Neural cell (in vitro differentiated cells): ENCODE measurements at regions not wholly inside any gene's neighbourhood (a gene's known extent, or its start where the extent isn't known, plus 50 kb on each side); places are given as distances from the start of the nearest gene placed in this dataset.

Experiments
- H2AFZ ChIP-seq: fragments of 200-600, 300-800 bp; sonication (generic), shearing (Covaris generic); 2 replicates; pipeline ENCODE4 v1.6.0; 2014; ENCODE audit warnings: low read depth, mild to moderate bottlenecking, antibody characterized with exemption, low read length, moderate library complexity
- H3F3A ChIP-seq: fragments of 200-600 bp; shearing (Covaris generic); 2 replicates; pipeline ENCODE4 v1.6.1; 2016; ENCODE audit warnings: mild to moderate bottlenecking, moderate library complexity, mixed read lengths, antibody characterized with exemption, low read length; ENCODE audit not compliant: insufficient read depth, poor library complexity, severe bottlenecking
- H3K27ac ChIP-seq: fragments of 200-600, 300-800 bp; sonication (generic), shearing (Covaris generic); 2 replicates; pipeline ENCODE4 v1.5.1; 2014; ENCODE audit warnings: mild to moderate bottlenecking, low read length, moderate library complexity
- H3K27me3 ChIP-seq: fragments of 300-800, 200-600 bp; sonication (generic), shearing (Covaris generic); 2 replicates; pipeline ENCODE4 v1.6.0; 2014; ENCODE audit warnings: mild to moderate bottlenecking, low read depth, low read length, moderate library complexity; ENCODE audit not compliant: insufficient read depth
- H3K36me3 ChIP-seq: fragments of 300-800, 200-600 bp; sonication (generic), shearing (Covaris generic); 2 replicates; pipeline ENCODE4 v1.5.1; 2014; ENCODE audit warnings: mild to moderate bottlenecking, antibody characterized with exemption, low read length, moderate library complexity; ENCODE audit not compliant: insufficient read depth
- H3K4me2 ChIP-seq: fragments of 300-800, 200-600 bp; sonication (generic), shearing (Covaris generic); 2 replicates; pipeline ENCODE4 v1.6.0; 2014; ENCODE audit warnings: mild to moderate bottlenecking, low read length
- H3K4me3 ChIP-seq: fragments of 300-800, 200-600 bp; sonication (generic), shearing (Covaris generic); 2 replicates; pipeline ENCODE4 v1.5.1; 2014; ENCODE audit warnings: mild to moderate bottlenecking, low read length, moderate library complexity
- H3K79me2 ChIP-seq: fragments of 200-600 bp; shearing (Covaris generic); replicated peaks from 2 replicates; pipeline ENCODE4 v1.6.0; 2014; ENCODE audit warnings: mild to moderate bottlenecking, low read length, moderate library complexity; ENCODE audit not compliant: insufficient read depth
- H3K9ac ChIP-seq: fragments of 300-800, 200-600 bp; sonication (generic), shearing (Covaris generic); 2 replicates; pipeline ENCODE4 v1.6.1; 2016; ENCODE audit warnings: mild to moderate bottlenecking, low read length, mixed read lengths
- H3K9me2 ChIP-seq: fragments of 200-600 bp; shearing (Covaris generic); 2 replicates; pipeline ENCODE4 v1.6.1; 2016; ENCODE audit warnings: mild to moderate bottlenecking, low read length, mixed read lengths; ENCODE audit not compliant: insufficient read depth
- H3K9me3 ChIP-seq: fragments of 200-600, 300-800 bp; sonication (generic), shearing (Covaris generic); 2 replicates; pipeline ENCODE4 v1.6.1; 2016; ENCODE audit warnings: mild to moderate bottlenecking, mixed run types, low read length, moderate library complexity, mixed read lengths
- H4K20me1 ChIP-seq: fragments of 200-600 bp; shearing (Covaris generic); 2 replicates; pipeline ENCODE4 v1.6.1; 2016; ENCODE audit warnings: mild to moderate bottlenecking, mixed run types; ENCODE audit not compliant: insufficient read depth
- EP300 ChIP-seq: fragments of 450-650 bp; conservative IDR thresholded peaks from 2 replicates; pipeline ENCODE4 v1.6.1; 2014; ENCODE audit warnings: antibody characterized with exemption, mild to moderate bottlenecking, moderate library complexity; ENCODE audit not compliant: poor library complexity, severe bottlenecking
- EZH2 ChIP-seq: fragments of 200-600, 300-800 bp; shearing (Covaris generic), sonication (generic); IDR thresholded peaks from 2 replicates; pipeline ENCODE4 v1.6.1; 2014; ENCODE audit warnings: antibody characterized with exemption, low read length, borderline replicate concordance, mild to moderate bottlenecking; ENCODE audit not compliant: insufficient read depth, poor library complexity, severe bottlenecking
- MXI1 ChIP-seq: fragments of 450-650 bp; conservative IDR thresholded peaks from 2 replicates; pipeline ENCODE4 v1.6.1; 2014; ENCODE audit warnings: antibody characterized with exemption, mild to moderate bottlenecking; ENCODE audit not compliant: poor library complexity, severe bottlenecking
- POLR2AphosphoS5 ChIP-seq: IDR thresholded peaks from 2 replicates; pipeline ENCODE4 v1.6.1; 2012
- RAD21 ChIP-seq: fragments of 450-650 bp; conservative IDR thresholded peaks from 2 replicates; pipeline ENCODE4 v1.6.1; 2014; ENCODE audit warnings: antibody characterized with exemption, mild to moderate bottlenecking, moderate library complexity
- SMC3 ChIP-seq: fragments of 450-650 bp; conservative IDR thresholded peaks from 2 replicates; pipeline ENCODE4 v1.6.1; 2014; ENCODE audit warnings: antibody characterized with exemption, mild to moderate bottlenecking, moderate library complexity; ENCODE audit not compliant: poor library complexity
- TAF1 ChIP-seq: IDR thresholded peaks from 2 replicates; pipeline ENCODE4 v1.6.1; 2012; ENCODE audit warnings: low read depth
- TF ChIP-seq, protein P1 (sequence below): IDR thresholded peaks from 2 replicates; pipeline ENCODE4 v1.6.1; 2012; ENCODE audit warnings: borderline replicate concordance
- TF ChIP-seq, protein P2 (sequence below): fragments of 450-650 bp; IDR thresholded peaks from 2 replicates; pipeline ENCODE4 v1.5.1; 2014; ENCODE audit warnings: antibody characterized with exemption, mild to moderate bottlenecking, moderate library complexity; ENCODE audit not compliant: poor library complexity, severe bottlenecking

DNA sequence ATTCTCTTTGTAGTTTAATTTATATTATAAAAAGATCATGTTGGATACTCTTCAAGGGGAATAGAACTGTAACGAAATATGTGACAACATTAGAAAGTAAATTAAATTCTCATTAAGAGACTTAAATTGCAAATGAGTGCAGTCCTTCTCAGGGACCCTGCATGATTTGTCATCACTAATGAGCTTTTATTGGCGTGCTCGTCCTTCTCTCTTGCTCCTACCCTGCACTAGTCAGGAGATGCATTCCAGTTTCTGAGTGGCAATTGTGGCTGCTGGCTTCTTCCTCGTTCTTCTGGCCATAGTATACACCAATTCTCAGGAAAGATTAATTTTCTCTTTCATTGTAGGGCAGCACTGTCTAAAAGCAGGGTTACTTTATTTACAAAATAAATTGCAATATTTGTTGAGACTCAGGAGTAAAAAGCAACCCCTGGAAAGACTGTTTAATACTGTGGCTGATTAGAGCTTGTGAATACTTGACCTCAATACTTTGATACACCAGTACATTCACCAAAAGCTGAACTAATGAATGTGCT lies 376.3 kb upstream of the CHD1 start:
- no peaks in the 10 kb centered on the region for H3K27me3 ChIP-seq
- H3K36me3 ChIP-seq, result no peaks in the 10 kb centered on the region
- no peaks in the 10 kb centered on the region for H3F3A ChIP-seq
- TF ChIP-seq EP300 (no peak), TAF1 (no peak), SMC3 (no peak), RAD21 (no peak), MXI1 (no peak), EZH2 (no peak), POLR2AphosphoS5 (no peak)
- TF ChIP-seq, protein P1, sequence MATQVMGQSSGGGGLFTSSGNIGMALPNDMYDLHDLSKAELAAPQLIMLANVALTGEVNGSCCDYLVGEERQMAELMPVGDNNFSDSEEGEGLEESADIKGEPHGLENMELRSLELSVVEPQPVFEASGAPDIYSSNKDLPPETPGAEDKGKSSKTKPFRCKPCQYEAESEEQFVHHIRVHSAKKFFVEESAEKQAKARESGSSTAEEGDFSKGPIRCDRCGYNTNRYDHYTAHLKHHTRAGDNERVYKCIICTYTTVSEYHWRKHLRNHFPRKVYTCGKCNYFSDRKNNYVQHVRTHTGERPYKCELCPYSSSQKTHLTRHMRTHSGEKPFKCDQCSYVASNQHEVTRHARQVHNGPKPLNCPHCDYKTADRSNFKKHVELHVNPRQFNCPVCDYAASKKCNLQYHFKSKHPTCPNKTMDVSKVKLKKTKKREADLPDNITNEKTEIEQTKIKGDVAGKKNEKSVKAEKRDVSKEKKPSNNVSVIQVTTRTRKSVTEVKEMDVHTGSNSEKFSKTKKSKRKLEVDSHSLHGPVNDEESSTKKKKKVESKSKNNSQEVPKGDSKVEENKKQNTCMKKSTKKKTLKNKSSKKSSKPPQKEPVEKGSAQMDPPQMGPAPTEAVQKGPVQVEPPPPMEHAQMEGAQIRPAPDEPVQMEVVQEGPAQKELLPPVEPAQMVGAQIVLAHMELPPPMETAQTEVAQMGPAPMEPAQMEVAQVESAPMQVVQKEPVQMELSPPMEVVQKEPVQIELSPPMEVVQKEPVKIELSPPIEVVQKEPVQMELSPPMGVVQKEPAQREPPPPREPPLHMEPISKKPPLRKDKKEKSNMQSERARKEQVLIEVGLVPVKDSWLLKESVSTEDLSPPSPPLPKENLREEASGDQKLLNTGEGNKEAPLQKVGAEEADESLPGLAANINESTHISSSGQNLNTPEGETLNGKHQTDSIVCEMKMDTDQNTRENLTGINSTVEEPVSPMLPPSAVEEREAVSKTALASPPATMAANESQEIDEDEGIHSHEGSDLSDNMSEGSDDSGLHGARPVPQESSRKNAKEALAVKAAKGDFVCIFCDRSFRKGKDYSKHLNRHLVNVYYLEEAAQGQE, result no peak
- TF ChIP-seq, protein P2, sequence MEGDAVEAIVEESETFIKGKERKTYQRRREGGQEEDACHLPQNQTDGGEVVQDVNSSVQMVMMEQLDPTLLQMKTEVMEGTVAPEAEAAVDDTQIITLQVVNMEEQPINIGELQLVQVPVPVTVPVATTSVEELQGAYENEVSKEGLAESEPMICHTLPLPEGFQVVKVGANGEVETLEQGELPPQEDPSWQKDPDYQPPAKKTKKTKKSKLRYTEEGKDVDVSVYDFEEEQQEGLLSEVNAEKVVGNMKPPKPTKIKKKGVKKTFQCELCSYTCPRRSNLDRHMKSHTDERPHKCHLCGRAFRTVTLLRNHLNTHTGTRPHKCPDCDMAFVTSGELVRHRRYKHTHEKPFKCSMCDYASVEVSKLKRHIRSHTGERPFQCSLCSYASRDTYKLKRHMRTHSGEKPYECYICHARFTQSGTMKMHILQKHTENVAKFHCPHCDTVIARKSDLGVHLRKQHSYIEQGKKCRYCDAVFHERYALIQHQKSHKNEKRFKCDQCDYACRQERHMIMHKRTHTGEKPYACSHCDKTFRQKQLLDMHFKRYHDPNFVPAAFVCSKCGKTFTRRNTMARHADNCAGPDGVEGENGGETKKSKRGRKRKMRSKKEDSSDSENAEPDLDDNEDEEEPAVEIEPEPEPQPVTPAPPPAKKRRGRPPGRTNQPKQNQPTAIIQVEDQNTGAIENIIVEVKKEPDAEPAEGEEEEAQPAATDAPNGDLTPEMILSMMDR, result no peak
- no peaks in the 10 kb centered on the region for H4K20me1 ChIP-seq
- no peaks in the 10 kb centered on the region for H3K9me2 ChIP-seq
- no peak overlapping the region for H3K4me3 ChIP-seq
- H3K27ac ChIP-seq, result no peak overlapping the region
- no peak overlapping the region for H3K9ac ChIP-seq
- H2AFZ ChIP-seq, result no peak overlapping the region
- no peaks in the 10 kb centered on the region for H3K9me3 ChIP-seq
- no peak overlapping the region for H3K4me2 ChIP-seq
- no peaks in the 10 kb centered on the region for H3K79me2 ChIP-seq

DNA sequence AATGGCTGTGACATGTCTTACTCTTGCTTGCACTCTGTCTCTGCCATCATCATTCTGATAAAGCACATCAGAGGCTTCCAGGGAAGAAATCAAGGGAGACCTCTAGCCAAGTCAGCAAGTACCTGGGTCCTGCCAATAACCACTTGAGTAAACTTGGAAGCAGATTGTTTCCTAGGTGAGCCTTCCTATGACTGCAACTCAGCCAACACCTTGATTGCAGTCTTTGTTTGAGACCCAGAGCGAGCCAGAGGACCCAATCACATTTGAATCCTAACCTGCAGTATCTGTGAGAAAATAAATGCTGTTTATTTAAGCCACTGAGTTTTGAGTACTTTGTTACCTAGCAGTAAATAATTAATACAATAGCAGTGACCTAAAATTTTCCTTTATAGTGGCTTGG lies 356.8 kb upstream of the CHD1 start:
- H3K9me2 ChIP-seq, result no peaks in the 10 kb centered on the region
- H4K20me1 ChIP-seq, result no peaks in the 10 kb centered on the region
- H3K9me3 ChIP-seq, result no peaks in the 10 kb centered on the region
- TF ChIP-seq RAD21, result no peak
- TF ChIP-seq TAF1, result no peak
- TF ChIP-seq EZH2, result no peak
- TF ChIP-seq MXI1, result no peak
- TF ChIP-seq POLR2AphosphoS5, result no peak
- TF ChIP-seq, protein P1, result no peak
- TF ChIP-seq, protein P2, result no peak
- TF ChIP-seq EP300, result no peak
- no peak for TF ChIP-seq SMC3
- H3K4me2 ChIP-seq, result no peak overlapping the region
- H3K27me3 ChIP-seq, result no peaks in the 10 kb centered on the region
- no peaks in the 10 kb centered on the region for H3K36me3 ChIP-seq
- H3K4me3 ChIP-seq, result no peak overlapping the region
- no peaks in the 10 kb centered on the region for H3F3A ChIP-seq
- H2AFZ ChIP-seq, result no peak overlapping the region
- H3K79me2 ChIP-seq, result no peaks in the 10 kb centered on the region
- H3K27ac ChIP-seq, result no peak overlapping the region
- H3K9ac ChIP-seq, result no peak overlapping the region
